ENCODE measurements at regions not wholly inside any gene's neighbourhood (a gene's known extent, or its start where the extent isn't known, plus 50 kb on each side); places are given as distances from the start of the nearest gene placed in this dataset.
"Not testable (repeated sequence)": the region's sequence is repeated elsewhere in the genome, so short reads cannot be mapped to it uniquely, and the experiment has no call there.

DNA sequence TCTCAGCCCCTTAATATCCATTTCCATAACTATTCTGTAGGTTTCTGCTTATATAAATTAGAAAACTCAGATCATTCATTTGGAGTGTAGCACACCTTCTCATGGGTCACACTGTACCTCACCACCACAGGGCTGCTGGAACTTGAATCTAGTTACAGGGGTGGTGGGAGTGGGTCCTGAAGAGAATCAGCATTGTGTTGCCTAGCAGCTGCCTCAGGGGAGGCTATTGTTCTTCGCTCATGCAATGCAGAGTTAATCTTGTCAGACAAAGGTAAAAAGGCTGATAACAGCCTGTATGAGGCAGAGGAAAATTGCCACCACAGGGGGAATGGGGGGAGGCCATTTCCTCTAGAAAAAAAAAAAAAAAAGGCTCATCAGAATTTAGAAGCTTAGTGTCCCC, 496.0 kb upstream of the ADGRB3 start:
- no peak for DNase-seq

DNA sequence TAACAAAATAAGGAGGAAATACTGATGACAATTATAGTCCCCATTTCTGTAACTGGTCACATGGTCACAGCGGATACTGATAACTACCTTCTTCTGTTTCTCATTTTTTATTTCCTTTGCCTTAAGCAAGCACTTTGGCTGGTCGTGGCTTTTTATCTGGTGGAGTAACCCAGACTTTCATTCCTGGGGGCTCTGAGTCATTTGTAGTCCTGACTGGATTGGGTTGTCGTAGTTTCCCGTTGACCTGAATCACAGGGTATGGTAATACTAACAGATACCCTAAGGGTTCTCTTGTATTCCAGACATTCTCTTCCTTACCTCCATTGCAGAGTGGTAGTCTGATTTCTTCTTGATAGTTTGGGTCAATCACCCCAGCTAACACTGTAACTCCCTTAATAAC, 500.3 kb upstream of the ADGRB3 start:
- DNase-seq: no peak

DNA sequence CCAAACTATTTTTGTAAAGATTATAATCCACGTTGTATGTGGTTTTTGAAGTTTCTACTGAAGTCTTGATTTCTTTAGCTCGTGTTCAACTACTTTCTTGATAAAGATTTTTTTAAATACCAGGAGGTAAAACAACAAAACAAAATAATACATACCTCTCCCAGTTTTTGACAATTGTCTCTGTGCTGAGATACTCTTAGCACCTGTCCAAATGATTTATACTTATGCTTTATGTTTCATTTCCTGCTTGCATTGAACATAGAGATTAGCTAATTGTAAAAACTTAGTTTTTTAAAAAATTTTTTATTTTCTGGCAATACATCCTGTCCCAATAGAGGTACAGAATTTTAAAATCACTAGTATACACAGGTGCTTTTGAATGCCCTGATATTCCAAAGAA, 506.9 kb upstream of the ADGRB3 start:
- no peak for DNase-seq

DNA sequence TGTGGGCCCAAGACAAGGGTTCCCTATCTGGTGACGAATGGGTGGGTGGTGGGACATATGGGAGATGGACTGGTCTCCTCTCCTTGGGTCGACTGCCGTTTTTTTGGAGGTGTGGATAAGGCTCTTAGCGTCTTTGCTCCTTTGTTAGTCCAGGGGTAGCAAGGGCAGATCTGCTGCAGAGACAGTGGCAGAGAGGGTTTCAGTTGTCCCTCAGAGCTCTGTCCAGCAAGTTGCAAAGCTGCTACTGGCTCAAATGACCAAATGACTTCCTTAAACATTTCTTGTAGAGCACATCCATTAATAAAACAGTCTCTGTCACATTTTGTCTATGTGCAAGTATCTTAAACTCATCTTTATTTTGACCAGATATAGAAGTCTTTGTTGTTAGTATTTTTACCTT, 508.0 kb upstream of the ADGRB3 start:
- no peak for DNase-seq

DNA sequence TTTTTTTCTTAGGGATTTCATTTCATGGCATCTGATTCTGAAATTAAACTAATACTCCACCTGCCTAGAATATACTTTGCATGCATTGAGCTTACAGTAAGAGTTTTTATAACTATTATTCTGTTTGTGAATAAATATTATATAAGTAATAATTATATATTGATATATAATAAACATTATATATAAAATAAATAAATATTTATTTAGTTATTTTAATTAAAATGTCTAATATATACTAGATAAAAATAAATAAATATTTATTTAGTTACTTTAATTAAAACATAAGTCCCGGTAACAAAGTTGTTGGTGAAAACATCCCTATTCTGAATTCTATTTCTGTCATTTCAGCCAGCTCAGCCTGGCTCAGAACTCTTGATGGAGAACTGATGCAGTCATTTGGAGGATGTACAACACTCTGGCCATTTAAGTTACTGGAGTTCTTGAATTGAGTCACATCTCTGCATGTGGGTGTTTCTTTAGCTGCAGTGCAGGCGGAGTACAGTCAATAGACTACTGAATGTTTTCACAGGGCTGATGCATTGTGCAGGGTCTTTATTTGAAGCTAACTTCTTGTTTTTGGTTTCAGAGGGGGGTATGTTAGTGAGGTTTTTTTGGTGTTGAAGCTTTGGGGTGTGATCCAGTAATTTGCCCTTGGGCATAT, 508.9 kb upstream of the ADGRB3 start:
- no peak for DNase-seq

DNA sequence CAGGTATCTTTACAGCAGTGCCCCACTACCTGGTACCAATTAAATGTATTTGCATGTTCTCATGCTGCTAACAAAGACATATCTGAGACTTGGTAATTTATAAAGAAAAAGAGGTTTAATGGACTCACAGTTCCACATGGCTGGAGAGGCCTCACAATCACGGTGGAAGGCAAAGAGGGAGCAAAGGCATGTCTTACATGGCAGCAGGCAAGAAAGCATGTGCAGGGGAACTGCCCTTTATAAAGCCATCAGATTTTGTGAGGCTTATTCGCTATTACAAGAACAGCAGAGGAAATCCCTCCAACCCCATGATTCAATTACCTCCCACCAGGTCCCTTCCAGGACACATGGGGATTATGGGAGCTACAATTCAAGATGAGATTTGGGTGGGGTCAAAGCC, 512.1 kb upstream of the ADGRB3 start:
- DNase-seq: not testable (repeated sequence)

DNA sequence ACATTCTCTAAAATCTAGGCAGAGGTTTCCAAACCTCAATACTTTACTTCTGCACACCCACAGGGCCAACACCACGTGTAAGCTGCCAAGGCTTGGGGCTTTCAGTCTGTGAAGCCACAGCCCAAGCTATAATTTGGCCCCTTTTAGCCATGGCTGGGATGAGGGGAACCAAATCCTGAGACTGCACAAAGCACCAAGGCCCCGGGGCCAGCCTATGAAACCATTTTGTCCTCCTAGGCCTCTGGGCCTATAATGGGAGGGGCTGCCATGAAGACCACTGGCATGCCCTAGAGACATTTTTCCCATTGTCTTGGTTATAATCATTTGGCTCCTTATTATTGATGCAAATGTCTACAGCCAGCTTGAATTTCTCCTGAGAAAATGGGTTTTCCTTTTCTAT, 513.0 kb upstream of the ADGRB3 start:
- DNase-seq: no peak

DNA sequence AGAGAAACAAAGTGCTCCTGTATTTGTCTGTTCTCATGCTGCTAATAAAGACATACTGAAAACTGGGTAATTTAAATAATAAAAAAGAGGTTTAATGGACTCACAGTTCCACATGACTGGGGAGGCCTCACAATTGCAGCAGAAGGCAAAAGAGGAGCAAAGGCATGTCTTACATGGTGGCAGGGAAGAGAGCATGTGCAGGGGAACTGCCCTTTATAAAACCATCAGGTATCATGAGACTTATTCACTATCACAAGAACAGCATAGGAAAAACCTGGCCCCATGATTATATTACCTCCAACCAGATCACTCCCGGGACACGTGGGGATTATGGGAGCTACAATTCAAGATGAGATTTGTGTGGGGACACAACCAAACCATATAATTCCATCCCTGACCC, 514.1 kb upstream of the ADGRB3 start:
- DNase-seq: not testable (repeated sequence)

DNA sequence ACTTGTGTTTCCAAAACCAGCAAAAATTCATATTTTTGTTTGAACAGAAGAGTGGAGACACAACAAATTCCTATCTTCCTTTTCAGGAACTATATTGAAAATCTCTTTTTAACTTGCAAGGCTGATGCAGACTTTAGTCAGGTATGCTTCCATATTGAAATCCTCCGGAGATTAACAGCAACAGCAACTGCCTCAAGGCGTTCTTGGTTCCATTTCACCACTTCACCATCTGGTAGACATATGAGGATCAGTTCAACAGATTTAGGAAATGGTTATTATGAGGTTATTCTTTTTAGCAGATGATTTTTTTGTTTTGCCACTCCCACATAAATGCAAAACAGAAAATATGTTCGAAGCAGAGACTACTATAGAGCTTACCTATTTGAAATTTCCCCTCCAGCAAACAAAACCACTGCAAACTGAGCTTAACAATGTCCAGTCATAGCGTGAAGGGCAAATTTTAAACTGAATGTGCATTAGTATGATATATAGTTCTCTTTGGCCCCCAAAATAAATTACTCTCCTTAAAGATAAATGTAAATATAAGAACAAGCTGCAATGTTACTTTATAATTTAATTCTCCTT, 520.5 kb upstream of the ADGRB3 start:
- no peak for DNase-seq

DNA sequence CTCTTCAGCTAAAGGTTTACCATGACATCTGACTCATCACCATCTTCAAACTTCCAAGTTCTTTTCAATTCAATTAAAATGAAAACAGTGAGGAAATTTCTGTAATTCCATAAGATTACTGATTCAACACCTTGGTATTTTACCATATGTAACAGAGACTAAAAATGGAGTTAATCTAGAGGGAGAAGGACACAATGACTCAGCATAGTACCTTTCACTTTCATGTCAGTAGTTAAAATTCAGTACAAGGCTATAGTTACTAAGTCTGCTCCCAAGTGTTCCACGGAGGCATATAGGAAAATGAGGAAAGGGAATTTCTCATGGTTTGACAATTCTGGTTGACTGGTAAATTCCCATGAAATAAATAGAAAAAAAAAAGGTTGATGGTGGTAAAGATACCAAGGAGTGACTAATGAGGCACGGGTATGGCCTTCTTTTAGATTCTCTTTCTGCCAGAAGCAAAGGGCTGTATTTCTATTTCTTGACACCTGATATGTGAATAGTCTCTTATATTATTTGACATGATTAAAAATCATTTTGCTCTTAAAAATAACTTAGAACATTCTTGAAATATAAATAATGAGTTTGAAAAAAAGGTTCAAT, 526.7 kb upstream of the ADGRB3 start:
- no peak for DNase-seq

DNA sequence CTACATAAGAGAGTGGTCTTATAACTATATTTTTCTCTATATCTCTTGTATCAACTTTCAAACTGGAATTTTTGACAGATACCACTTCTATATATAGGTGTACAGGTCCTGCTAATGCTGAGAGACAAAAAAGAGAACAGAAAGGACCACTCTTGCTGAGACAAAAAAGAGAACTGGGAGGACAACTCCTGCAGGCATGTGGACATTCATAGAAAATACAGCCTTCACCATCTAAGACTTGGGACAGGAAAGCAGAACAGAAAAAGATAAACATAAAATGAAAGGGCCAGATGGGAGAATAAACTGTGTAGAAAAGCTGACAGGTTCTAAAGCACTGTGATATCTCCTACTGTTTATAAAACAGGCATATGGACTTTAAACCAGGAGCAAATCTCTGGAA, 541.0 kb upstream of the ADGRB3 start:
- DNase-seq: no peak

DNA sequence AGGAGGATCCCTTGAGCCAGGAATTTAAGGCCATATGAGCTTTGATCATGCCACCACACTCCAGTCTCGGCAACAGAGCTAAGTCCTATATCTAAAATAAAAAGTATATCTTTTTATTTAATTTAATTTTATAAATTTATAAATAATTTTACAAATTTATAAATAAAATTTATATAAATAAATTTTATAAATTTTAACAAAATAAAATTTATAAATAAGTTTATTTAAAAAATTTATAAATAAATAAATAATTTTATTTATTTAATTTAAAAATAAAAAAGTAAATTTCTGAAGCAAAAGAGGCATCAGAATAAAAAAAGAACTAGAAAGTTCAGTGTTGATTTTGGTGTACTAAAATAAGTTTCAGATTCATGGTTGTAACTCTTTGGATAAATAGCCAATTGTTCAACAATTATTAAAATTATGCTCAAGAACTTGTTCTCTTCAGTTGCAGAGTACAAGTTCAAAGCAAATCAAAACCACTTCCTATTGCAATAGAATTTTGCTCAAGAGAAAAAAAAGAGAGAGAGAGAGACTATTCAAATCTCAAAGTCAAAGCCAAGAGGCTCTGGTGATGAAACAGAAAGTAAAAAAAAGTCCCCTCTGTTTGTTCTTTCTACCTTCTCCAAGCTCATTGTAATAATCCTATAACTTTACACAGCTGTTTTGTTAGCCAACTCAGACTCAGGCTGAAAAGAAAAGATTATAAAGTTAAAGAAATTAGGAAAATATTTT, 547.5 kb upstream of the ADGRB3 start:
- no peak for DNase-seq

DNA sequence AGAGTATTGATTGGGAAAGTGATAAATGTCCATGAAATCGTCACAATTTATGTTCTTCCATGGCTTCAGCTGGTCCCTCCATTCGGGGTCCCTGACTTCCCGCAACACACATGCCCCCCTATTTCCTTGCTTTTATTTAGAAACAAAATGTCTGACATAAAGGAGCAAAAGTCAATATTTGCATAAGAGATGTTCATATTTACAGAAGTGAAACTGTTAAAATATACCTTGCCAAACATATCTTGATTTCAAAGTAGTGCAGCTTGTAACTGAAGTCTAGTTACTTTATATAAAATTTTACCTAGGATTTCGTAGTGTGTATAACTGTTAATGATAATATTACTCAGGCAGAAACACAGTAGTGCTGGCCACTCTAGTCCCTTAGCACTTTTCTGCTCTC, 548.9 kb upstream of the ADGRB3 start:
- DNase-seq: no peak

DNA sequence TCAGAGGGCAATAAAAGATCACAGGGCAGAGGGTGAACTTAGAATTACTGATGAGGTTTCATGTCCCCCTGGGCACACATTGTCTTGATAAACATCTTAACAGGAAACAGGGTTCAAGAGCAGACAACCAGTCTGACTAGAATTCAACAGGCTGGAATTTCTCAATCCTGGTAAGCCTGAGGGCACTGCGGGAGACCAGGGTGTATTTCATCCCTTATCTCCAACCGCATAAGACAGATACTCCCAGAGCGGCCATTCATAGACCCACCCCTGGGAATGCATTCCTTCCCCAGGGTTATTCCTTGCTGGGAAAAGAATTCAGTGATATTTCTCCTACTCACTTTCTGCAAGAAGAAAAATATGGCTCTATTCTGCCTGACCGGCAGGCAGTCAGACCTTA, 549.5 kb upstream of the ADGRB3 start:
- DNase-seq: not testable (repeated sequence)

DNA sequence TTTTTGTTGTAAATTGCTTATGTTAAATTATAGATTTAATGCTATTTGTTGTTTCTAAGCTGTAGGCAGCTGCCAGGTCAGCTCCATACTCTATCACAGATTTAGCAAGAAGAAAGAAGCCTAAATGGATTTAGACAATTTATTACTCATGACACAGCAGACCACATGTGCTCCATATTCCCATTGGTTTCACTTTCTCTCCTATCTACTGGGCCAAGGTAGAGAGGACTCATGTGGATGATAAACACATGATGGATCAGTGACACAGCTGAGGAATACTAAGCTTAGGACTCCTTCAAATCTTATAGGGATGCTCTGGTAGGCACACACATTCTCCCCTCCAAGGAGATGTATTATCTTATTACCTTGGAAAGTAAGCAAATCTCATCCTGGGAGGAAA, 553.0 kb upstream of the ADGRB3 start:
- DNase-seq: no peak

DNA sequence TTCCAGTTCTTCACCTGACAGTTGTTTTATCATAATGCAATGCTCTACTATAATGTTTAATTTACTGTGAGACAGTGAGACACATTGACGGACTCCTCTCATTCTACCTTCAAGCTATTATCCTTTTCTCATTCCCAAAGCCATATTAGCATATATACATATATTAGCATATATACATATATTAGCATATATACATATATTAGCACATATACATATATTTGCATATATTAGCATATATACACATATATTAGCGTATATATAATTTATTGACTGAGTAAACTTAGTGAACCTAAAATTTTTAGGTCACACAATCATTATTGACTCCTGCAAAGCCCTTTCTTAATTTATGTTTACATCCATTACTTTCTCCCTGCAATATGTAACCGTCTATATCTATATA, 555.0 kb upstream of the ADGRB3 start:
- no peak for DNase-seq

DNA sequence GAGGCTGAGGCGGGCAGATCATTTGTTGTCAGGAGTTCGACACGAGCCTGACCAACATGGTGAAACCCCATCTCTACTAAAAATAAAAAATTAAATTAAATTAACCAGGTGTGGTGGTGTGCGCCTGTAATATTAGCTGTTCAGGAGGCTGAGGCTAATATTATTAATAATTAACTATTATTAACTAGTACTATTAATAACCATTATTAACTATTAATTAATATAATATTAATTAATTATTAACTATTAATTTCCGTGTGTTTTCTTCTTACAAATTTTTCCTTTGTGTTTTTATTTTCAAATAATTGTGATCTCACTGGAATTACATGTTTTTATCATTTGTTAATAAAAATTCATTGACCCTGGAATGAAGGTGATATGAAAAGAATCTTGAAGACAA, 557.4 kb upstream of the ADGRB3 start:
- DNase-seq: no peak

DNA sequence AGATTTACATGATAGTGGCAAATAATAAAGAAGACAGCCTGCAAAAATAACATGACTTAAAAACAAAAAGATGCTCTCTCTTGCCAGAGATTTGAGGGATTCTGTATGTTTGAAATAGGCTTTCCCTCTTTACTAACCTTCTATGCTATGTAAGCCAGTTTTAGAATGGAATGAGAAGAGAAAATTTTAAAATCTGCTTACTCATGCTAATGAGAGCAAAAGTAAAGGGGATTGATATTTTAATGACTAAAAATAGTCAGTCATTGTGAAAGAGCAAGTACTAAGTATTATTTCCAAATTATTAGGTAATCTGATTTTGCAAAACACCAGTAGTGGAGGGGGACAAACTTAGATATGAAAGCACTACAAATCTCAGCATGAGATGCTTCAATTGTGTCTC, 563.3 kb upstream of the ADGRB3 start:
- DNase-seq: no peak

DNA sequence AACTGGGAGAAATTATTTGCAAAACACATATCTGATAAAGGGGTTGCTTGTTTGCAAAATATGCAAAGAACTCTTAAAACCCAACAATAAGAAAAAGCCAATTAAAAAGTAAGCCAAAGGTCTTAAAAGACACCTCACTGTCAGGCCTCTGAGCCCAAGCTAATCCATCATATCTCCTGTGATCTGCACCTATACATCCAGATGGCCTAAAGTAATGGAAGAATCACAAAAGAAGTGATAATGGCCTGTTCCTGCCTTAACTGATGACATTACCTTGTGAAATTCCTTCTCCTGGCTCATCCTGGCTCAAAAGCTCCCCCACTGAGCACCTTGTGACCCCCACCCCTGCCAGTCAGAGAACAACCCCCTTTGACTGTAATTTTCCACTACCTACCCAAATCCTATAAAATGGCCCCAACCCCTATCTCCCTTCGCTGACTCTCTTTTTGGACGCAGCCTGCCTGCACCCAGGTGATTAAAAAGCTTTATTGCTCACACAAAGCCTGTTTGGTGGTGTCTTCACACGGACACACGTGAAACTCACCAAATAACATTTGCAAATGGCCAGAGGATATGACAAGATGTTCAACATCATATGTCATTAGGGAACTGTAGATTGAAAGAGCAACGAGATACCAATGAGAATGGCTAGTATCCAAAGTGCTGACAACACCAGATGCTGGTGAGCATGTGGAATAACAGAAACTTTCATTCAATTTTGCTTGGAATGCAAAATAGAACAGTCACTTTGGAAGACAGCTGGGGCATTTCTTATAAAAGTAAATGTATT, 565.0 kb upstream of the ADGRB3 start:
- no peak for DNase-seq

DNA sequence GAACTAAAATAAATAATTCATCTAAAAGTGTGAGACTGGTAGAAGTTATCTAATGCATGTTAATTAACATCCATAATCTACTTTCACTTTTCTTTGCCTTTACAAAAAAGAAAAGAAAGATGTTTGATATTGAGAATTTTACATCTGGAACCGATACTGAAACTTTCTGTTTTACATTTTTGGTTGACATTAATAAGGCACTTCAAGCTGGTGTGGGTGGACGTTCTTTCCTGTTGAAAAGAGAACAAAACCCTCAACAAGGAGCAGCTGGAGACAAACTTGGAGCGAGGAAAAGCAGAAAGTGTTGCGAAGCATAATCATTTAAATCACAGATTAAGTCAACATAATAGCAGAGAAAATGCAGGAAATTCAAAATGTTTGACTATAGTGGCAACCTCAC, 575.2 kb upstream of the ADGRB3 start:
- DNase-seq: no peak

DNA sequence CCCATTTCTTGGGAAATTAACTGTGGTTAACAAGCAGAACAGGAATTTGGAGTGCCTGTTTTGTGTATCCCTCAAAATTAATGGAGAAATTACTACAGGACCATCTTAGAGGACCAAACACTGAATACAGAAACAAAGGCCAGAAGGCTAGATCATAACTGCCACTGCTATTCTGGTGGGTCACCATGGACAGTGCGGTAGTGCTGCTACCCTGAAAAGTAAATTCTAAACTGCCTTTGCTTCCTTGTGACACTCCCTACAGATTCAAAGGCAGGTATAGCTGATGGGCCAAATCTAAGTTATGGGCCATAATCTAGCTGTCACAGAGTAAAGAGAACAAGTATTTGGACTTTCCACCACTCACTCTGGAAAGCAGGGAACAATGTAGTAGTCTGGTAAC, 575.8 kb upstream of the ADGRB3 start:
- no peak for DNase-seq

DNA sequence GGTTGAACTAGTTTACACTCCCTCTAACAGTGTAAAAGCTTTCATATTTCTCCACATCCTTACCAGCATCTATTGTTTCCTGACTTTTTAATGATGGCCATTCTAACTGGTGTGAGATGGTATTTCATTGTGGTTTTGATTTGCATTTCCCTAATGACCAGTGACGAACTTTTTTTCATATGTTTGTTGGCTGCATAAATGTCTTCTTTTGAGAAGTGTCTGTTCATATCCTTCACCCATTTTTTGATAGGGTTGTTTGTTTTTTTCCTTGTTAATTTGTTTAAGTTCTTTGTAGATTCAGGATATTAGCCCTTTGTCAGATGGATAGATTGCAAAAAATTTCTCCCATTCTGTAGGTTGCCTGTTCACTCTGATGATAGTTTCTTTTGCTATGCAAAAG, 578.5 kb upstream of the ADGRB3 start:
- not testable (repeated sequence) for DNase-seq

DNA sequence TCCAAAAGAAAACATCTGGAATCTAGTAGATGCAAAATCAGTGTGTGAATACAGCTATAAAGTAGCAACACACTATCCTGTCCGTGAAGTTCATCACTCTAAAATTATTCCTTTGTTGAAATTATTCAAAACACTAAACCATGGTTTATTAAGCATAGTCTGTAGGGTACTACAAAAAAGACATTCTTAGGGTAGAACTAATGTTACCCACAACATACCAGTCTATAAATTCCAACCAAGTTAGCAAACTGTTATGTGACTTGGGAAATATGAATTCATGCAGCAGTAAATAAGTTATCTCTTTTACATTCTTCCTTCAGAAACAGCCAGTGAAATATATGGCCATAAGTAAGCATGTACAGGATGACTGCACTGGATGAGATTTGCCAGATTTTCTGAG, 580.3 kb upstream of the ADGRB3 start:
- no peak for DNase-seq
